Nephron progenitor cell (in vitro differentiated cells): ENCODE measurements at regions not wholly inside any gene's neighbourhood (a gene's known extent, or its start where the extent isn't known, plus 50 kb on each side); places are given as distances from the start of the nearest gene placed in this dataset.

Experiments used
- DNase-seq: peaks from one replicate; pipeline ENCODE4 v3.0.0; 2021
- H3K27ac Mint-ChIP-seq: 2 replicates; pipeline ENCODE4 v1.8.0; 2021; ENCODE audit warnings: mild to moderate bottlenecking, moderate library complexity, mixed read lengths
- H3K27me3 Mint-ChIP-seq: 2 replicates; pipeline ENCODE4 v1.8.0; 2021; ENCODE audit warnings: mild to moderate bottlenecking, low read depth, mixed read lengths; ENCODE audit not compliant: poor library complexity
- H3K36me3 Mint-ChIP-seq: 2 replicates; pipeline ENCODE4 v1.8.0; 2021; ENCODE audit warnings: low read depth, mixed read lengths
- H3K4me1 Mint-ChIP-seq: 2 replicates; pipeline ENCODE4 v1.8.0; 2021; ENCODE audit warnings: mixed read lengths
- H3K4me3 Mint-ChIP-seq: 2 replicates; pipeline ENCODE4 v1.8.0; 2021; ENCODE audit warnings: mild to moderate bottlenecking, moderate library complexity, mixed read lengths
- H3K9me3 Mint-ChIP-seq: 2 replicates; pipeline ENCODE4 v1.8.0; 2021; ENCODE audit warnings: mild to moderate bottlenecking, moderate library complexity, mixed read lengths
- CTCF ChIP-seq: fragments of 200-600 bp; sonication (generic); IDR thresholded peaks from 2 replicates; pipeline ENCODE4 v1.5.0; 2021; ENCODE audit warnings: antibody characterized with exemption

DNA sequence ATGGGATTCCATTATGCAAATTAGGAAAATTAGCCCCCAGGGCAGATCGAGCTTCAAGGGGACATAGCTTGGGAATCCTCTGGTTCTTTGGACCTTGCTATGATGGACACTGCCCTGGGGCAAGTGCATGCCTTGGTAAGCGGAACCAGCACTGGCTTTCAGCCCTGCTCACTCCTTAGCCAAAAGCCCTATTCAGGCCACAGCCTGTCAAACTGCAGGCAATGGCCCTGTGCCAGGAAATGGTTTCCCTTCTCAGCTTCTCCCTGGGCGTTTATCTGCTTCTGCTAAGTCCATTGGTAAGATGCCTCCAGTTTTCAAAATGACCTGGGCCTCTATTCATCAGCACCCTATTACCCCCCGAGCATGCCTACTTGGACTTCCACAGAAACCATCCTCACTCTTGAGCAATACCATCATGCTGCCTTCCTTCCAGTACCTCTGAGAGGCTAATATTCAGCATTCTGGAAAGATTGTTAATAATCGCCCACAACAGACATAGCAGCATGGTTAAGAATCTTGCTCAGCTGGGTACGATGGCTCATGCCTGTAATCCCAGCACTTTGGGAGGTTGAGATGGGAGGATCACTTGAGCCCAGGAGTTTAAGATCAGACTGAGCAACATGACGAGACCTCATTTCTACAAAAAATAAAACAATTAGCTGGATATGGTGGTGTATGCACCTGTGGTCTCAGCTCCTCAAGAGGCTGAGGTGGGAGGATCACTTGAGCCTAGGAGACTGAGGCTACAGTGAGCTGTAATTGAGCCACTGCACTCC is 918.6 kb upstream of the AUTS2 start:
- no peak for TF ChIP-seq CTCF
- H3K27me3 Mint-ChIP-seq = peaks cover 9% of the 10 kb centered on the region
- DNase-seq = no peak

GRCh38 chr7:68680235-68680872 is 917.9 kb upstream of the AUTS2 start:
- H3K9me3 Mint-ChIP-seq = peaks cover 7% of the 10 kb centered on the region
- no peak for TF ChIP-seq CTCF
- H3K4me3 Mint-ChIP-seq = no peak overlapping the region
- H3K27me3 Mint-ChIP-seq = peaks cover 9% of the 10 kb centered on the region
- H3K27ac Mint-ChIP-seq = peak overlapping the region; percentile 9
- DNase-seq = no peak
- H3K4me1 Mint-ChIP-seq = peaks cover 34% of the 10 kb centered on the region
- no peaks in the 10 kb centered on the region for H3K36me3 Mint-ChIP-seq

More for the DNA sequence above, 918.6 kb upstream of the AUTS2 start:
- H3K4me1 Mint-ChIP-seq = peaks cover 27% of the 10 kb centered on the region
- peaks cover 11% of the 10 kb centered on the region for H3K9me3 Mint-ChIP-seq
- no peak overlapping the region for H3K4me3 Mint-ChIP-seq
- no peaks in the 10 kb centered on the region for H3K36me3 Mint-ChIP-seq
- peak overlapping the region; percentile 9 for H3K27ac Mint-ChIP-seq

DNA sequence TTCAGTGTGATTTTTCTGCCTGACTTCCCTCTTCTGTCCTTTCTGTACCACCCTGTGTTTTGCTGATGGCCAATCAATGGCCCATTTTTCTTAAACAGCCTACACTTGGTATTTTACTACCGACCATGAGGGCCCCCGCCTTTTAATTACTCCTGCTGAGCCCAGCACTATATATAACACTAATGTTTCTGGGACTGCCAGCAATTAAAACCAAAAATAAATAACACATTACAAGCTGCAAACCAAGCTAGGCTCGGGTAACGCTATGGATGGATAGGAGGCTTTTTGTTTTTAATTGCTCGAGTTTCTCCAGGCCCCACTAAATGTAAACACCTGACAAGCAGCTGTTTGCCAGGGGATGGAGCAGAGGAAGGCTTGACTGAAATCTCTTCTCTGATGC is 915.4 kb upstream of the AUTS2 start:
- Mint-ChIP-seq H3K4me1 (peaks cover 41% of the 10 kb centered on the region), H3K4me3 (no peak overlapping the region), H3K9me3 (no peaks in the 10 kb centered on the region), H3K27ac (peak overlapping the region; percentile 40), H3K27me3 (peaks cover 6% of the 10 kb centered on the region), H3K36me3 (no peaks in the 10 kb centered on the region)
- no peak for TF ChIP-seq CTCF
- DNase-seq = no peak

DNA sequence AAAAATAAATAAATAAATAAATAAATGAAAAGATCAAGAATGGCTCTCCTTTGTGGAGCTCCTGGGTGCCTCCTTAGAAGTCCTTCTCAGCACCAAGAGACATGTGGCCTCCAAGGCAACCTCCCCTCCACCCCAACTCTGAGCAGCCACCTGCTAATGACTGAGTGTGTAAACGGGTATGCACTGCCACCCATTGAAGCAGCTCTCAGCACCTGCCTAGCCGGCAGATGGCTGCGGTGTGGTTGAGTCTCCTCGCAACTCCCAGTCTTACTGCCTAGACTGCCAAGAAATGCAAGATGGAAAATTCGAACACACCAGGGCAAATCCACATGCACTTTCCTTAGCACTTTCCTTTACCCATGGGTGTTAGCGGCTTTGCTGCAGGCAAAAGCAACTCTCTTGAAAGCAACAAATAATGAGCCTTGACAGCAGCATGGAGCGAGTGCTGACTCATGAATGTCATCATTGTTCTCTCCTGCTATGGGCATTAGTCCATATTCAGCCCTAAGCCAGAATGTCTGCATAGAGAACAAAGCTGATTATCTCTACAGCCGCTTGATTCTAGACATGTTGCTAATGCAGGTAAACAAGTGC is 913.9 kb upstream of the AUTS2 start:
- Mint-ChIP-seq H3K4me1 (peaks cover 55% of the 10 kb centered on the region), H3K9me3 (no peaks in the 10 kb centered on the region), H3K36me3 (no peaks in the 10 kb centered on the region), H3K27ac (no peak overlapping the region), H3K4me3 (no peak overlapping the region), H3K27me3 (peaks cover 6% of the 10 kb centered on the region)
- DNase-seq = no peak
- TF ChIP-seq CTCF = no peak

DNA sequence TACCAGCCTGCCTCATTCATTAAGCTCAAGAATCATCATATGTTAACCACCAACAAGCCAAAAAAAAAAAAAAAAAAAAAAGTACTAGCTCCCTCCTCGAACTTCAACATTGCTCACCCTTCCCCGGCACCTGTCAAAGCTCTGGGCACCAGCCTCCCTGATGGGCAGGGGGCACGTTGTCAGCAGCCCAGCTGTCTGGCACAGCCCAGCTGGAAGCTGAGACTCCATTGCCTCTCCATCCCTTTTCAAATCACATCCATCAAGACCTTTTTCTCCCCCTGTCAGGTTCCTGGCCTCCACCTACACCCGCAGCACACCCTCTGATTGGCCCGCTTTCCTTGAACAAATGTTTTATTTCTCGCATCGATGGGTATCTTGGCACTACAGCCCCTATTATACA is 913.3 kb upstream of the AUTS2 start:
- Mint-ChIP-seq H3K4me3 (no peak overlapping the region), H3K27me3 (peaks cover 2% of the 10 kb centered on the region), H3K36me3 (no peaks in the 10 kb centered on the region), H3K27ac (peak overlapping the region; percentile 91), H3K4me1 (peaks cover 58% of the 10 kb centered on the region), H3K9me3 (no peaks in the 10 kb centered on the region)
- no peak for DNase-seq
- no peak for TF ChIP-seq CTCF
